Ishikawa (cell line): ENCODE measurements at regions not wholly inside any gene's neighbourhood (a gene's known extent, or its start where the extent isn't known, plus 50 kb on each side); places are given as distances from the start of the nearest gene placed in this dataset.

Experiments
- CEBPB ChIP-seq: IDR thresholded peaks from 2 replicates; pipeline ENCODE4 v1.6.1; 2012
- CREB1 ChIP-seq: IDR thresholded peaks from 2 replicates; pipeline ENCODE4 v1.6.1; 2012; ENCODE audit warnings: low read depth
- EGR1 ChIP-seq: IDR thresholded peaks from 2 replicates; pipeline ENCODE4 v1.6.1; 2012
- EP300 ChIP-seq: IDR thresholded peaks from 2 replicates; pipeline ENCODE4 v1.6.1; 2012; ENCODE audit warnings: borderline replicate concordance
- FOXM1 ChIP-seq: IDR thresholded peaks from 2 replicates; pipeline ENCODE4 v1.6.1; 2012; ENCODE audit warnings: low read depth, borderline replicate concordance
- MAX ChIP-seq: IDR thresholded peaks from 2 replicates; pipeline ENCODE4 v1.6.1; 2012
- NFIC ChIP-seq: IDR thresholded peaks from 2 replicates; pipeline ENCODE4 v1.6.1; 2012
- RAD21 ChIP-seq: IDR thresholded peaks from 2 replicates; pipeline ENCODE4 v1.6.1; 2012; ENCODE audit warnings: low read depth
- REST ChIP-seq: IDR thresholded peaks from 2 replicates; pipeline ENCODE4 v1.6.1; 2012; ENCODE audit warnings: low read depth, mild to moderate bottlenecking
- TAF1 ChIP-seq: IDR thresholded peaks from 2 replicates; pipeline ENCODE4 v1.6.1; 2012; ENCODE audit warnings: low read depth, mild to moderate bottlenecking
- TCF12 ChIP-seq: IDR thresholded peaks from 2 replicates; pipeline ENCODE4 v1.6.1; 2012; ENCODE audit warnings: low read depth
- TEAD4 ChIP-seq: IDR thresholded peaks from 2 replicates; pipeline ENCODE4 v1.6.1; 2012
- USF1 ChIP-seq: IDR thresholded peaks from 2 replicates; pipeline ENCODE4 v1.6.1; 2012
- YY1 ChIP-seq: IDR thresholded peaks from 2 replicates; pipeline ENCODE4 v1.6.1; 2012; ENCODE audit warnings: low read depth
- ZBTB7A ChIP-seq: IDR thresholded peaks from 2 replicates; pipeline ENCODE4 v1.6.1; 2012; ENCODE audit warnings: low read depth

- TF ChIP-seq NFIC (no peak), TCF12 (peak; percentile 31; the same call in 1 of the 2 replicates)
These were observed 75.1 kb upstream of the VGLL4 start for GRCh38 chr3:11718637-11719405.

GRCh38 chr3:11717768-11718636, 74.3 kb upstream of the VGLL4 start:
- no peak for TF ChIP-seq EGR1
- TF ChIP-seq CEBPB = no peak
- TF ChIP-seq NFIC = no peak
- TF ChIP-seq TCF12 = no peak
- TF ChIP-seq USF1 = no peak
- peak; percentile 17; the same call in 1 of the 2 replicates for TF ChIP-seq TEAD4
- no peak for TF ChIP-seq CREB1
- no peak for TF ChIP-seq REST

- no peak for TF ChIP-seq YY1
- TF ChIP-seq USF1 = no peak
- no peak for TF ChIP-seq FOXM1
- TF ChIP-seq RAD21 = no peak
- TF ChIP-seq CREB1 = no peak
- no peak for TF ChIP-seq REST
- no peak for TF ChIP-seq NFIC
These were observed 73.6 kb upstream of the VGLL4 start for GRCh38 chr3:11717301-11717700.

- TF ChIP-seq CEBPB = peak; percentile 46
- TF ChIP-seq YY1 = no peak
These were observed 73.0 kb upstream of the VGLL4 start for GRCh38 chr3:11716573-11717290.

GRCh38 chr3:11713171-11713570, 69.5 kb upstream of the VGLL4 start:
- TF ChIP-seq YY1 = no peak
- TF ChIP-seq RAD21 = no peak
- TF ChIP-seq CEBPB = no peak
- TF ChIP-seq EP300 = no peak
- no peak for TF ChIP-seq ZBTB7A
- no peak for TF ChIP-seq CREB1
- no peak for TF ChIP-seq REST
- no peak for TF ChIP-seq USF1
- no peak for TF ChIP-seq MAX
- TF ChIP-seq FOXM1 = no peak
- TF ChIP-seq NFIC = no peak
- no peak for TF ChIP-seq TEAD4
- no peak for TF ChIP-seq TCF12
- TF ChIP-seq EGR1 = no peak
- no peak for TF ChIP-seq TAF1
